OCI-LY7 (cell line): ENCODE measurements at regions not wholly inside any gene's neighbourhood (a gene's known extent, or its start where the extent isn't known, plus 50 kb on each side); places are given as distances from the start of the nearest gene placed in this dataset.

Experiments
- BruUV-seq: library from RNA; stranded (reverse); fragments of 400-500 nt; replicated peaks from 2 replicates; lab custom pipeline; 2021; lab: Mats Ljungman, UMichigan
- CTCF ChIA-PET: fragments of 300-600 bp; sonication (Branson Sonifier 250); formaldehyde crosslinking; loops from one replicate; lab custom pipeline; 2022; ENCODE audit warnings: antibody characterized with exemption; ENCODE audit not compliant: unreplicated experiment; lab: Charles Lee
- POLR2A ChIA-PET: fragments of 300-600 bp; sonication (Branson Sonifier 250); formaldehyde crosslinking; loops from one replicate; lab custom pipeline; 2022; ENCODE audit warnings: antibody characterized with exemption; lab: Charles Lee
- DNase-seq: peaks from one replicate; pipeline ENCODE4 v3.0.0-alpha.2; 2015; ENCODE audit warnings: low spot score
- H2AFZ ChIP-seq: fragments of 200-600 bp; sonication (generic), shearing (Covaris generic); 2 replicates; pipeline ENCODE4 v1.6.1; 2014; ENCODE audit warnings: mild to moderate bottlenecking, antibody characterized with exemption, low read length, moderate library complexity
- H3K27ac ChIP-seq: fragments of 200-600 bp; sonication (generic); 2 replicates; pipeline ENCODE4 v1.5.1; 2014; ENCODE audit warnings: mixed run types, low read depth, mild to moderate bottlenecking, moderate library complexity, low read length, inconsistent platforms; ENCODE audit not compliant: poor library complexity, severe bottlenecking
- H3K36me3 ChIP-seq: fragments of 200-600 bp; sonication (generic); 2 replicates; pipeline ENCODE4 v1.6.1; 2014; ENCODE audit warnings: mild to moderate bottlenecking, antibody characterized with exemption, low read length, moderate library complexity, mixed read lengths; ENCODE audit not compliant: insufficient read depth
- H3K4me1 ChIP-seq: fragments of 200-600 bp; sonication (generic); 2 replicates; pipeline ENCODE4 v1.5.1; 2014; ENCODE audit warnings: mild to moderate bottlenecking, low read length; ENCODE audit not compliant: insufficient read depth, poor library complexity, severe bottlenecking
- H3K4me2 ChIP-seq: fragments of 200-600 bp; sonication (generic); 2 replicates; pipeline ENCODE4 v1.6.1; 2014; ENCODE audit warnings: mild to moderate bottlenecking, low read length
- H3K4me3 ChIP-seq: fragments of 200-600 bp; sonication (generic); 2 replicates; pipeline ENCODE4 v1.5.1; 2014; ENCODE audit warnings: mild to moderate bottlenecking, low read depth, low read length; ENCODE audit not compliant: poor library complexity, severe bottlenecking
- H3K79me2 ChIP-seq: fragments of 200-600 bp; sonication (generic); 2 replicates; pipeline ENCODE4 v1.6.1; 2016; ENCODE audit warnings: low read depth, mild to moderate bottlenecking, low read length, moderate library complexity, mixed read lengths; ENCODE audit not compliant: insufficient read depth
- H3K9me2 ChIP-seq: fragments of 200-600 bp; sonication (generic); 2 replicates; pipeline ENCODE4 v1.6.1; 2016; ENCODE audit warnings: mild to moderate bottlenecking, low read length, mixed read lengths; ENCODE audit not compliant: insufficient read depth
- H3K9me3 ChIP-seq: fragments of 200-600 bp; sonication (generic); 2 replicates; pipeline ENCODE4 v1.6.1; 2014; ENCODE audit warnings: mild to moderate bottlenecking, mixed run types, low read length, mixed read lengths
- H4K20me1 ChIP-seq: fragments of 200-600 bp; sonication (generic); 2 replicates; pipeline ENCODE4 v1.6.1; 2014; ENCODE audit warnings: mild to moderate bottlenecking, antibody characterized with exemption, low read length, moderate library complexity, mixed read lengths; ENCODE audit not compliant: insufficient read depth
- CTCF ChIP-seq: fragments of 200-600 bp; sonication (generic); conservative IDR thresholded peaks from 2 replicates; pipeline ENCODE4 v1.5.1; 2014; ENCODE audit warnings: mild to moderate bottlenecking, antibody characterized with exemption, low read length, moderate library complexity, mixed read lengths
- EZH2phosphoT487 ChIP-seq: fragments of 200-600 bp; sonication (generic); IDR thresholded peaks from 2 replicates; pipeline ENCODE4 v1.6.1; 2018; ENCODE audit warnings: low read depth, borderline replicate concordance, mild to moderate bottlenecking, mixed run types, antibody characterized with exemption, low read length, moderate library complexity, mixed read lengths
- intact Hi-C: fragments of 100-400 bp; cut with micrococcal nuclease; formaldehyde crosslinking; loops from one replicate; pipeline ENCODE4 v1.10.0; 2022; ENCODE audit not compliant: unreplicated experiment

GRCh38 chrX:26442340-26442739 is 226.4 kb downstream of the MAGEB5 start:
- peak; percentile 55 for TF ChIP-seq CTCF
- no peak for TF ChIP-seq EZH2phosphoT487
- no peaks in the 10 kb centered on the region for H3K9me2 ChIP-seq
- H3K27ac ChIP-seq, result no peak overlapping the region
- CTCF ChIA-PET, result no interaction called here
- no peak overlapping the region for H3K4me3 ChIP-seq
- no peak overlapping the region for H3K4me2 ChIP-seq
- no peak overlapping the region for H2AFZ ChIP-seq
- no peaks in the 10 kb centered on the region for H3K36me3 ChIP-seq
- H4K20me1 ChIP-seq, result no peaks in the 10 kb centered on the region
- POLR2A ChIA-PET, result no interaction called here
- H3K4me1 ChIP-seq, result no peaks in the 10 kb centered on the region
- DNase-seq, result no peak
- H3K79me2 ChIP-seq, result no peaks in the 10 kb centered on the region
- BruUV-seq, result no TSS peak
- intact Hi-C loops, result no loop called here
- no peaks in the 10 kb centered on the region for H3K9me3 ChIP-seq

DNA sequence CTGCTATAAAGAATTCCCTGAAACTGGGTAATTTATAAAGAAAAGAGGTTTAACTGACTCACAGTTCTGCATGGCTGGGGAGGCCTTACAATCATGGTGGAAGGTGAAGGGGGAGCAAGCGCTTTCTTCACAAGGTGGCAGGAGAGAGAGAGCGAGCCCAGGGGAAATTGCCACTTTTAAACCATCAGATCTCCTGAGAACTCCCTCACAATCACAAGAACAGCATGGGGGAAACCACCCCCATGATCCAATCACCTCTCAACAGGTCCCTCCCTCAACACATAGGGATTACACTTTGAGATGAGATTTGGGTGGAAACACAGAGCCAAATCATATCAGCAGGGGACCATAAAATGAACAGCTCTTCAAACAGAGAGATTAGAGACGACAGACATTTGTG is 198.6 kb downstream of the MAGEB5 start:
- no peaks in the 10 kb centered on the region for H3K36me3 ChIP-seq
- no peak for DNase-seq
- H3K9me3 ChIP-seq, result no peaks in the 10 kb centered on the region
- POLR2A ChIA-PET, result no interaction called here
- intact Hi-C loops, result no loop called here
- no peaks in the 10 kb centered on the region for H3K9me2 ChIP-seq
- H3K4me2 ChIP-seq, result no peak overlapping the region
- no peak overlapping the region for H2AFZ ChIP-seq
- no peaks in the 10 kb centered on the region for H3K4me1 ChIP-seq
- H3K79me2 ChIP-seq, result no peaks in the 10 kb centered on the region
- BruUV-seq, result no TSS peak
- H4K20me1 ChIP-seq, result no peaks in the 10 kb centered on the region
- H3K4me3 ChIP-seq, result no peak overlapping the region
- CTCF ChIA-PET, result no interaction called here
- H3K27ac ChIP-seq, result no peak overlapping the region
- TF ChIP-seq EZH2phosphoT487 (no peak), CTCF (no peak)

- no peak overlapping the region for H3K4me2 ChIP-seq
- H3K36me3 ChIP-seq, result no peaks in the 10 kb centered on the region
- H3K4me1 ChIP-seq, result no peaks in the 10 kb centered on the region
- H3K79me2 ChIP-seq, result no peaks in the 10 kb centered on the region
- TF ChIP-seq EZH2phosphoT487, result no peak
- no peak for TF ChIP-seq CTCF
- H4K20me1 ChIP-seq, result no peaks in the 10 kb centered on the region
- no peak overlapping the region for H2AFZ ChIP-seq
- POLR2A ChIA-PET, result interaction anchor here (1.1 kb wide), 1 partner anchor 13 kb away, joined by 3 read pairs; no protein-coding TSS in a partner anchor
- no peak for DNase-seq
- H3K27ac ChIP-seq, result no peak overlapping the region
- H3K9me3 ChIP-seq, result no peaks in the 10 kb centered on the region
- no peak overlapping the region for H3K4me3 ChIP-seq
- intact Hi-C loops, result no loop called here
- H3K9me2 ChIP-seq, result no peaks in the 10 kb centered on the region
- no TSS peak for BruUV-seq
- CTCF ChIA-PET, result no interaction called here
Measured at GRCh38 chrX:26411045-26411444, 195.1 kb downstream of the MAGEB5 start.
